Stomach (tissue), 4 donors: ENCODE measurements at regions not wholly inside any gene's neighbourhood (a gene's known extent, or its start where the extent isn't known, plus 50 kb on each side); places are given as distances from the start of the nearest gene placed in this dataset.

Experiments used
- CTCF ChIP-seq, 7 experiments: fragments of 450-650 bp in 4 of 7; fragments of 200-600 bp in 3 of 7; sonication (generic) in 3 of 7; IDR thresholded peaks; one replicate each; pipeline ENCODE4 v1.5.1; 2016 to 2019; ENCODE audit warnings: antibody characterized with exemption in 7 of 7, control low read depth in 2 of 7, mild to moderate bottlenecking in 1 of 7
- EP300 ChIP-seq: sonication (generic); formaldehyde crosslinking; IDR thresholded peaks from one replicate; pipeline ENCODE4 v1.6.1; 2017; ENCODE audit warnings: antibody characterized with exemption
- POLR2A ChIP-seq, 4 donors: fragments of 450-650 bp; IDR thresholded peaks; one replicate each; pipeline ENCODE4 v1.6.1; 2016; ENCODE audit warnings: antibody characterized with exemption in 4 of 4, control low read depth in 2 of 4, mild to moderate bottlenecking in 1 of 4, moderate library complexity in 1 of 4
- POLR2AphosphoS5 ChIP-seq, 3 donors: sonication (generic); formaldehyde crosslinking; IDR thresholded peaks; one replicate each; pipeline ENCODE4 v1.6.1; 2016; ENCODE audit warnings: antibody characterized with exemption in 3 of 3

- TF ChIP-seq CTCF (IDR thresholded peaks at IDR 0.05) (no peak), POLR2A (IDR thresholded peaks at IDR 0.05) (no peak), POLR2AphosphoS5 (IDR thresholded peaks at IDR 0.05) (no peak), EP300 (no peak)
These were observed 438.4 kb upstream of the SULF2 start for GRCh38 chr20:48223715-48224114.
